Activated CD8-positive, alpha-beta memory T cell treated with anti-CD3 and anti-CD28 coated beads for 4 hours (primary cell): ENCODE measurements at regions not wholly inside any gene's neighbourhood (a gene's known extent, or its start where the extent isn't known, plus 50 kb on each side); places are given as distances from the start of the nearest gene placed in this dataset.
A peak's percentile ranks its signal among the peaks of the same experiment; 100 is the strongest.
"Not testable (repeated sequence)": the region's sequence is repeated elsewhere in the genome, so short reads cannot be mapped to it uniquely, and the experiment has no call there.

Experiments used
- DNase-seq, 2 donors: peaks; one replicate each; pipeline ENCODE4 v3.0.0-alpha.2; 2020; ENCODE audit warnings: low read depth in 2 of 2

GRCh38 chr5:34189246-34189645 is 146.2 kb upstream of the C1QTNF3 start:
- DNase-seq = not testable (repeated sequence)

DNA sequence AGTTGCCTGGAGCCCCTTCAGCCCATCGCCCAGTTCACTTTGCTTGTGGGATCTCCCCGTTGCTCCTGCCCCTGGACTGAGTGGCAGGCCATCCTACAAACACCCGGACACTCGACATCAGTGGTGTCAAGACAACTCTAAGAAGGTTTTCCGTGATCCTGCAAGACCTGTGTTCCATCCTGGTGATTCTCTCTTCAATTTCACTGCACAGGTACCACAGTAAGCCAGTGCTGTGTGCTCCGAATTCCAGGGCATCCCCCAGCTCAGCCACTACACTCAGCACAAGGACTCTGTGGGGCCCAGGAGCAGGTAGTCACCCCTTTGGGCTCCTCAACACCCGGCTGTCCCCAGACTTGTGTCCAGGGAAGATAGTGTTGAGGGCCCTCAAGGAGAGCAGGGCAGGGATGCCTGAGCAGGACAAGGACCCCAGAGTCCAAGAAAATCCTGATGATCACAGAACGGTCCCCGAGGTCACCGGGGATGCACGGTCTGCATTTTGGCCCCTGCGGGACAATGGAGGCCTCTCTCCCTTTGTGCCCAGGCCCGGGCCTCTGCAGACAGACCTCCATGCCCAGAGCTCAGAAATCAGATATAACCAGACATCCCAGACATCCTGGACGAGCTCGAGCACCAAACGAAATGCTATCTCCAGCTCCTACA is 146.9 kb upstream of the C1QTNF3 start:
- not testable (repeated sequence) for DNase-seq

DNA sequence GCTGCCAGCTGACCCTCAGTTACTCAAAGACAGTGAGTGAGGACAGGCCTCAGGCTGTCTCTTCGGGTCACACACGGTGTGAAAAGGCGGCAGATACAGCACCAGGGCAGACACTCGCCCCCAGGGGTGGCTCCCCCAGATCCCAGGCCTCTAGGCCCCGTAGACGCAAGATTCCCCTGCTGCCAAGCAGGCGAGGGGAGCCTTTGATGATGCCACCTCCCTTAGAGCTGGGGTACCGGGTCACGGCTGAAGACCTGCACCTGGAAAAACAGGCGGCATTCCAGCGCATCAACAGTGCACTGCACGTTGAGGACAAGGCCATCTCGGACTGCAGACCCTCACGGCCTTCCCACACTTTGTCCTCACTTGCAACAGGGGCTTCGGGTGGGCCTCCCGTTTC is 147.5 kb upstream of the C1QTNF3 start:
- DNase-seq = not testable (repeated sequence)

DNA sequence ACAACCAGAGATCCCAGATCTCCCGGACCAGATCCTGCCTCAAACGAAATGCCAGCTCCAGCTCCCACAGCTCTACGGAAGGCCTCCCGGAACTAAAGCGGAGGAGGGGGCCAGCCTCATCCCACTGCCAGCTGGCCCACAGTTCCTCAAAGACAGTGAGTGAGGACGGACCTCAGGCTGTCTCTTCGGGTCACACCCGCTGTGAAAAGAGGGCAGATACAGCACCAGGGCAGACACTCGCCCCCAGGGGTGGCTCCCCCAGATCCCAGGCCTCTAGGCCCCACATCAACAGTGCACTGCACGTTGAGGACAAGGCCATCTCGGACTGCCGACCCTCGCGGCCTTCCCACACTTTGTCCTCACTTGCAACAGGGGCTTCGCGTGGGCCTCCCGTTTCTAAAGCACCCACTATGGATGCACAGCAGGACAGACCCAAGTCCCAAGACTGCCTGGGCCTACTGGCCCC is 148.3 kb upstream of the C1QTNF3 start:
- not testable (repeated sequence) for DNase-seq

- not testable (repeated sequence) for DNase-seq
Observed at GRCh38 chr5:34192064-34192922, 149.3 kb upstream of the C1QTNF3 start.

- not testable (repeated sequence) for DNase-seq
Observed at GRCh38 chr5:34192923-34193262, 149.9 kb upstream of the C1QTNF3 start.

GRCh38 chr5:34193297-34193696 is 150.3 kb upstream of the C1QTNF3 start:
- DNase-seq = not testable (repeated sequence)

DNA sequence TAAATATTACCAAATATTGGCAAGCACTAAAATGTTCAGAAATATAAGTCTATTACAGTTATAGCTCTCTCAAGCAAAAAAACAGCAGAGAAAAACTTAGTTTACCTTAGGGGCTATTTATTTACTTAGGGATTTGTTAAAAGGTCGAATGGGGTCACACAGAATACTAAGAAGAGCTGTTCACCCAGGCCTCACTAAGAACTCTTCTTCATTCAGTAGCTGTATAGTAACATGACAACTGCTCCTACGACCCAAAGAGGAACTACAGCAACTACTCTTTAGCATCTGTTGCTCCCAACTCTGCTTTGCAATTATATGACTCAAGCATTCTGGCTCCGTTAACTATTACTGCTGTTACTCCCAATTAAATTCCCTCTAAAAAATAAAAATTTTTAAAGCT is 150.8 kb upstream of the C1QTNF3 start:
- DNase-seq = not testable (repeated sequence)

DNA sequence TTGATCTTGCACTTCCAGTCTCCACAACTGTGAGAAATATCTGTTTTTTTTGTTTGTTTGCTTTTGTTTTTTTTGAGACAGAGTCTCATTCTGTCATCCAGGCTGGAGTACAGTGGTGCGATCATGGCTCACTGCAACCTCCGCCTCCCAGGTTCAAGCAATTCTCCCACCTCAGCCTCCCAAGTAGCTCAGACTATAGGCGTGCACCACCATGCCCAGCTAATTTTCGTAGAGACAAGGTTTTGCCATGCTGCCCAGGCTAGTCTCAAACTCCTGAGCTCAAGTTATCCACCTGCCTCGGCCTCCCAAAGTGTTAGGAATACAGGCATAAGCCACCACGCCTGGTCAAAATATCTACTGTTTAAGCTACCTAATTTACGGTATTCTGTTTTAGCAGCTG is 153.1 kb upstream of the C1QTNF3 start:
- not testable (repeated sequence) for DNase-seq

- DNase-seq = not testable (repeated sequence)
Observed at GRCh38 chr5:34205347-34205746, 162.3 kb upstream of the C1QTNF3 start.

DNA sequence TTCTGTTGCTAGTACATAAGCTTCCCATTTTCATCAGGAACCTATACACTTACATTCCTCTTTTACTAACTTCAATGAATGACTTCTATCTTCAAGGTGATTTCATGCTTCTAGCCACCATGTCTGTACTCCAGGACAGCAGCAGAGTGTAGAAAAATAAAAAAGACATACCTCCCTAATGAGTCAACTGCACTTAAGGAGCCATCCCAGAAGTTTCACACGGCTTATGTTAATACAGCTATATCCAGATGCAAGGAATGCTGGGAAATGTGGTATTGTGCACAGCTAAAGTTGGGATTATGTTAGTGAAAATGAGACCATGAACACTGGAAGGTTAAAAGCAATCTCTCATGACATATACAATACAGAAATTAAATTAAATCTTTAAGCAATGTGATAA is 174.4 kb upstream of the C1QTNF3 start:
- not testable (repeated sequence) for DNase-seq

DNA sequence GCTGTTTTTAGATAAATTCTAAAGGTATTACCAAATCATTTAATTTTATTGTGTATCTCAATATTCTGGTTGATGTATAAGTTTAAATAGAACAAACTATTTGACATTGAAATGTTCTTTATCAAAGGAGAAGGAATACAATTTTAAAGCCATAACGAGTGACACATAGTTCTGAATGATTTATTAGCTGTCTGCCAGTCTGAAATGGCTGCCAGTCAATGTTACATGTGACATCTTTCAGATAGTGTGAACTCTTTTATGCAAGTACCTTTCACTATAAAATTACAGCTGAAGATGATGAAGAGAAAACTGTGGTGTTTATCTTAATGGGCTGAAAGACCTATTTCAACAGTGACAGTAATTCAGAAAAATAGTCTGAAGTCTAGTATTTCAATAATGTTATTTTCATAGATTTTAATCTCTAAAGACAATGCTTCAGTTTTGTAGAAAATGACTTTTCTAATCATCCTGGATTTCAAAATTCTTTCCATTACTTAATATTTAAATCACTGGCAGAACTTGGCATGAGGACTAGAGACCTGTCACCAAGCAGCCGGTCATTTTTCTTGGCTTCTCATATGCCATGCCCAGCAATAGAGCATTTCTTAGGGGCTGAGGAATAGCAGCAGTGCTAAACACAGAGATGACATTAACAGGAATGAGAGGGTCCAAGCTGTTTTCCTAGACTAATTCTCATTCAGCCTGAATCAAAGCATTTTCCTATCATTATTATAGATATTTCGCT is 178.5 kb upstream of the C1QTNF3 start:
- not testable (repeated sequence) for DNase-seq

DNA sequence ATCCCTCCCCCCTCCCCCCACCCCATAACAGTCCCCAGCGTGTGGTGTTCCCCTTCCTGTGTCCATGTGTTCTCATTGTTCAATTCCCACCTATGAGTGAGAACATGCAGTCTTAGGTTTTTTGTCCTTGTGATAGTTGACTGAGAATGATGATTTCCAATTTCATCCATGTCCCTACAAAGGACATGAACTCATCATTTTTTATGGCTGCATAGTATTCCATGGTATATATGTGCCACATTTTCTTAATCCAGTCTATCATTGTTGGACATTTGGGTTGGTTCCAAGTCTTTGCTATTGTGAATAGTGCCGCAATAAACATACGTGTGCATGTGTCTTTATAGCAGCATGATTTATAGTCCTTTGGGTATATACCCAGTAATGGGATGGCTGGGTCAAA is 180.1 kb upstream of the C1QTNF3 start:
- DNase-seq = not testable (repeated sequence)

DNA sequence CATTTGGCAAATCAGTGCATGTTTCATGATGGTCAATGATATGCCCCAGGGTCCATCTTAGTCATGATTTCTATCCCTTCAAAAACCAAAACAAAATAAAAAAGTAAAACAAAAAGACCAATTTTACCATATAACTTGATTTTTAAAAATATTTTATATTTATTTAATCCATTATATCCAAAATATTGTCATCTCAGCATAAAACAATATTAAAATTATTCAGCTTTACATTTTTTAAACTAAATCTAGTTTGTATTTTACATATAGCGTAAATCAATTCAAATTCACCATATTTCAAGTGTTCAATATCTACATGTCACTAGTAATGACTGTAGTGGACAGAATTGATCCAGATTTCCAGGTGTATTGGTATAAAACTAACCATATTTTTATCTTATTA is 187.4 kb upstream of the C1QTNF3 start:
- not testable (repeated sequence) for DNase-seq

DNA sequence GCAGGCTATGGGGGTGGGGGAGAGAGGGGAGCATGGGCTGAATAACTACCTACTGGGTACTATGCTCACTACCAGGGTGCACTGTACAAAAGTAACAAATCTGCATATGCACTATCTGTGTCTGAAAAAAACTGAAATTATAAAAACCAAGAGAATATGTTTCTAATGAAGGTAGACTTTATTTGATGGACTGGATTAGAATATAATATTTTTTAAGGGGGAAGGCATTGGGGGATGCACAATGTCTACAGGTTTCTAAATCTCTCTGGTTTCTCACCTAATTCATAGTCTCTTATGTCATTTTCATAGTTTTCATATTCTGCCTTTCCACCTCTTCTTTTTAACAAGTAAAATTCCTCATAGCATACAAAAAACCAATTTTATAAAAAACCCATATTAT is 200.8 kb upstream of the C1QTNF3 start:
- DNase-seq = not testable (repeated sequence)

GRCh38 chr5:34244281-34245031 is 201.4 kb upstream of the C1QTNF3 start:
- peak; percentile 42 to 57 for DNase-seq

DNA sequence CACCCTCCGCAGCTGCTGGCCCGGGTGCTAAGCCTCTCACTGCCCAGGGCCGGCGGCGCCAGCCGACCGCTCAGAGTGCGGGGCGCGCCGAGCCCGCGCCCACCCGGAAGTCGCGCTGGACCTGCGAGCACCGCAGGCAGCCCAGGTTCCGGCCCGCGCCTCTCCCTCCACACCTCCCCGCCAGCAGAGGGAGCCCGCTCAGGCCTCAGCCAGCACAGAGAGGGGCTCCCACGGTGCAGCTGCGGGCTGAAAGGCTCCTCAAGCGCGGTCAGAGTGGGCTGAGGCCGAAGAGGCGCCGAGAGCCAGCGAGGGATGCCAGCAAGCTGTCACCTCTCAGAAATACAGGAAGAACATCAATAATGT is 202.0 kb upstream of the C1QTNF3 start:
- peak in 1 of 2 donors; percentile 16 for DNase-seq

DNA sequence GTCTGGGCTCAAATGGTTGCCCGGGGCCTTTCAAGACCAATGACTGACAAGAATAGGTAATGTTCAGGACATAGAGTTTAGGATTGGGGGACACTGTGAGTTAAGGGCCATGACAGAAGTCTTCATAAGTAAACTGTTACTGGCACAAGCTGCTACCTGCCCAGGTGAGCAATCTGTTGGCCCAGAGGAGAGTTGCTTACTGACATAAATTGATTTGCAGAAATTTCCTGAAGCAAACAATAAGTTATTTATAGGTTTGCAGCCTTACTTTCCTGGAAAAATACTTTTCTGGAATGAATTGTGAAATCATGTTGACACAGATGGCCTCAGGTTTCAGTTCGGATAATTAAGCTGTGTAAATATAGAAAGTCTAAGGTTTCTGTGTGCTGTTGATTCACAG is 202.8 kb upstream of the C1QTNF3 start:
- DNase-seq = not testable (repeated sequence)

GRCh38 chr5:34258598-34258997 is 215.6 kb upstream of the C1QTNF3 start:
- DNase-seq = not testable (repeated sequence)

DNA sequence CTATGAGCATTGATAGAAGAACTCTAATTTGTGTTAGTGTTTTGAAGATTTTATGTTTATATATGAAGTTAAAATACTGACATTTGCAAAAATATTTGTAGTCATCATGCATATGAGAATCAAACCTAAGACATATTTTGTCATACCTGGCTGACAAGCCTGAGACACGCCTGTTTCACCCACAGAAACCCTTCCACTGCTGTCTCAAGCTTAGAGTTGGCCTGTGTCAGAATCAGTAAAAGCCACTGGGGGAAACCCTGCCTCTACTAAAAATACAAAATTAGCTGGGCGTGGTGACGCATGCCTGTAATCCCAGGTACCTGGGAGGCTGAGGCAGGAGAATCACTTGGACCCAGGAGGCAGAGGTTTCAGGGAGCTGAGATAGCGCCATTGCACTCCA is 218.0 kb upstream of the C1QTNF3 start:
- DNase-seq = not testable (repeated sequence)

DNA sequence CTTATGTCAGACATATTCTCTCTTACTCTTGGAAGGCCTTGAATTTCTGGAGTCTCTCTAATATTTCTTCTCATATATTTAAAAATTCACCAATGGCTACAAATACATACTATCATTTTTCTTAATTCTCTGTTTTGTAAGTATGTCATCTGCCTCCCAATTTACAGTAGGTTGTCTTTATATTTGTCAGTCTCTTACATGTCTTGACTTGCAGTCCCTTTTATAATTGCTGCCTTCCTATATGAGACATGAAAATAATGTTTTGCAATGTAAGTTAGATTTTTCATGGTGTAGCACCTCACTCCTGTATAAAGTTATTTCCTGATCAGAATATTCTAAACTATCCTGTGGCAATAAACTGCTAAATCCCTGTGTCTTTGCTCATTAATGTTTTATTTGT is 223.1 kb upstream of the C1QTNF3 start:
- DNase-seq = not testable (repeated sequence)

DNA sequence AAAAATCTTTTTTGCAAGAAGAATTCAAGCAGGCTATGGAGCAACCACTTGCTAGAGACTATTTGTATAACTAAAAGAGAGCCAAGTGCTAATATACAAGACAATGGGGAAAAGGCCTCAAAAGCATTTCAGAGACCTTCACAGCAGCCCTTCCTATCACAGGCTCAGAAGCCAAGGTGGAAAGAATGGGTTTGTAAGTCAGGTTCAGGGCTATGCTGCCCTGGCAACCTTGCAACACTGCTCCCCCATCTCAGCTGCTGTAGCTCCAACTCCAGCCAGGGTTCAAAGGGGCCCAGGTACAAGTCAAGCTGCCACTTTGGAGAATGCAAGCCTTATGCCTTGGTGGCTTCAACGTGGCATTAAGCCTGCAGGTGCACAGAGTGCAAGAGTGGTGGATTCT is 253.7 kb upstream of the C1QTNF3 start:
- not testable (repeated sequence) for DNase-seq
